Stimulated activated CD4-positive, alpha-beta T cell treated with anti-CD3 and anti-CD28 coated beads, Interleukin-15, amount 100 ng/mL, for 24 hours (primary cell): ENCODE measurements at regions not wholly inside any gene's neighbourhood (a gene's known extent, or its start where the extent isn't known, plus 50 kb on each side); places are given as distances from the start of the nearest gene placed in this dataset.

Source experiments
- DNase-seq: peaks from one replicate; pipeline ENCODE4 v3.0.0-alpha.2; 2020

DNA sequence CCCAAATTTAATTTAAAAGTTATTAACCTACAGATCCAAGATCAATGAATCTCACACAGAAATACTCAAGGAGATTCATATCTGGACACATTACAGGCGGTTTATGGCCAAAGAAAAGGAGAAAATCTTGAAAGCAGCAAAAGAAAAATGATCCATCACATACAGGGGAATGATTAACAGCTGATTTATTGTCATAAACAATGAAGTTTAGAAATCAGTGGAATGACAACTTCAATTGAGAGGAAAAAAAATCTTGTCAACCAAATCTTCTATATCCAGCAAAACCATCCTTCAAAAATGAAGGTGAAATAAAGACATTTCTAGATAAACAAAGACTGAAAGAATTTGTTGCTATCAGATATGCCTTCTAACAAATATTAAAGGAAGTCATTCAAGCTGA, 156.2 kb upstream of the SEMA6D start:
- DNase-seq, result no peak

DNA sequence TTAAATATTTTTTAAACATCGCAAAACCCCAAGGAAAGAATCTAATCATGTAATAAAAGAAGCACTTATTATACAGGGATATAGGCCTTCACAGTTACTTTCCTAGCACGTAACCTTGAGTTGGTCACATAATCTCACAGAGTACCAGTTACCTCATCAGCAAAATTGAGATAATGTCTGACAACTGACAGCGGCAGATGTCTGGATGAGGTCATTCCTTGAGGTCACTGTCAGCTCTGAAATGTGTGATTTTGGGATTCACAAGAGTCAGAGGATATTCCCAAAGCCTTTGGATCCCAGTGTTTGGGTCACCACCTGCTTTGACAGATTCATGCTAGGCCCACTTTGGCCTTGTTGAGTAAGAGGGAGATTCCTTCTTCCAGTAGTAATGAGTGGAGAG, 151.4 kb upstream of the SEMA6D start:
- DNase-seq, result no peak

DNA sequence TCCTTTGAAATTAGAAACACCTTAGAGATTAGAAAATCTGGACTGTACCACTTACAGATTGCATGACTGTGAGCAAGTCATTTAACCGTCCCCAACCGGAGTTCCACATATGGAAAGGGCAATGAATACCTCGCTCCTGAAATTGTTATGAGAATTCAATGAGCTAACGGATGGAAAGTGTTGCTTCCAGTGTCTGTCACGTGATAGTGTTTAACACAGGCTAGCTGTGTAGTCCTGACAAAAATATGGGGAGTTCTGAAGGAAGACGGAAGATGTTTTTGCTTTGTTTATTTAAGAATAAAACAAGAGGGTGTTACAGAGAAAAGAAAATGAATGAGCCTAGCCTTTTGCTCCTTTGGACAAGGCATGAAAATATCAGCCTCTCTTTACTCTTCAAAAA, 150.7 kb upstream of the SEMA6D start:
- DNase-seq, result no peak

DNA sequence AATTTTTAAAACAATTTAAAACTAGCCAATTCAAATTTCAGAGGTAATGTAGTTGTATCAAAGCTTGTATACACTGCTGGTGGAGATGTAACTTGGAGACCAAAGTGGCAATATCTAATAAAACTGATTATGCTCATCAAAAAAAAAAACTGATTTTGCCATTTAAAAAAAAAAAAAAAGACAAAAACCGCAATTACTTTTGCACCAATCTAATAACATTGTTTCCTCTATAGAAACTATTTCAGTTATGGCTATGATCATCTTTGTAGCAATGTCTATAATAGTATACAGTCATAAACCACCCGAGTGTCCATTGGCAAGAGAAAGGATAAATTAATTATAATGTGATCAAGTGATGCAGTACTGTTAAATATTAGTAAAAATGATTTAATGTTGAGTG, 149.3 kb upstream of the SEMA6D start:
- DNase-seq, result no peak

DNA sequence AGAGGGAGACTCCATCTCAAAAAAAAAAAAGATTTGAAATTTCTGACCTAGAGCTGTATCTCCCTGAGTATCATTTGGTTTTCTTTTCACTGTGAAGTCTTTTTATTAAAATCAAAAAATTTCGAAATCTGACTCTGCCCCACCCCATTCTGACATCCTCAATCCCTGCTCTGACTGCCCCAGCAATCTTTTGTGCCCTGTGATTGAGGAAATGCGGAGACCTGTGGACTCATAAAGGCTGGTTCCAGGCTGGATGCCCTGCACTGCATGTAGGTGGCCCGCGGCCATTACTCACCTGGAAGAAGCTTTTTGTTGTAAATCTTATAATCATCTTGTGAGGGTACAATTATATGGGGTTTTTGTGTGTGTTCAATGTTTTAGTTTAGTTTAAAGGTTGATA, 147.3 kb upstream of the SEMA6D start:
- DNase-seq, result no peak

DNA sequence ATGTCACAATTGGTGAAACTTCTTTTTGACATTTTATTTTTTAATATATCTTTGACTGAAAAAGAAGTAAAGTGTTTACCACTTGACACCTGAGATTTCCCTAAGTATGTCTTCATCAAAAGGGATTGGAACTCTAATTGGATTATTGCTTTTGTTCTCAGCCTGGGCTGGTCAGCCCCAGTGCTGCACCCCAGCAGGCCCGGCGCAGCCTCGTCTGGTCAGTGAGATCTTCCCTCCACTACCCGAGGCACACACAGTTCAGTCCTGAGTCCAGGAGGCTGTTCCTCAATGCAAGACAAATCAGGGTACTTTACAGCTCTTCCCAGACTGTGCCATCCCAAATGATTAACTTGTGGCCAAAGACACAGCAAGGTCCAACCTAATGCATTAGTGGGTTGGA, 146.9 kb upstream of the SEMA6D start:
- no peak for DNase-seq

DNA sequence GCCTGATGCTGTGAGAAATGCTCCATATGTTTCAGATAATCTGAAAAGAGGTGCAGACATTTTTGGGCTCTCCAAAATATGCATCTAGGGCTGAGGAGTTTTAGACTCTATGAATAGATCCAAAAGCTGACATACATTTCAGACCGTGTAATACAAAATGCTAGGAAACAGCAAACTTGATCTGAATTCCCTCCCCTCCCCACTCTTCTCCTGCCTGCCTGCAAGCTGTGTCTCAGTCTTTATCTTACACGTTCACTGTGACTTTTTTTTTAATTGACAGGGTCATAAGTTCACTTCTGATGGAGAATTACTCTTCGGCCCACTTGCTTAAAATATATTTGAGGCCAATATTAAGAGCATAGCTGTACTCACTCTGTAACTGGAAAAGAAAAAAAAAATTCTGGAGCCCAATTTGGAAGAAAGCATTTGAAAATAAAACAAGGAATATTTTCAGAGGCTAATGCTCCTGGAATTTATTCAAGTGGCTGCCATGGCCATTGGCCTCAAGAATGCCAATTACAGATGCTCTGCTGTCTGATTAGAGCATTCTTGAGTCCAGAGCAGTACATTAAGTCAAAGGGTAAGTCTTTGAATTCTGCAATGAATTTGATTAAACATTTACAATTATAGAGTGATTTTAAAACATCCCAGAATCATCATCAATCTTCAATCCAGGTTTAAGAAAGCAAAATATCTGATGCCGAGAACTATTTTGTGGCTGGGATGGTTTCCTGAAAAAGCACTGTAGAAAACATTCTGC, 146.2 kb upstream of the SEMA6D start:
- DNase-seq, result no peak

DNA sequence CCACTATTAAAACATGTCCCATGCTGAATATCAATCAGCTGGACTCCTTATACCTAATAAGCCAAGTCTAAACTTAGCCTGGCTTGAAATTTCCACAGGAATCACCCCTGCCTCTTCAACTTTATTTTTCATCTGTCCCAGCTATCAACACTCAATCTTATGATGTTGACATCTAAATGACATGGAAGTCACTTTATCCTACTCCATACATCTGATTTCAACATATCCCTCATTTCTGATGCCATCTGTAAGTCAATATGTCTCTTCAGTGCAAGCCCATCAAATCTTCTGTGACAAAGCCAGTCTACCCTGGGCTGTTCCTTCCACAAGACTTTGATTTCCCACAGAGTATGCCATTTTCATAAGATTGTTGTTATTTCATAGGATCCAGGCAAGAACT, 143.6 kb upstream of the SEMA6D start:
- no peak for DNase-seq

DNA sequence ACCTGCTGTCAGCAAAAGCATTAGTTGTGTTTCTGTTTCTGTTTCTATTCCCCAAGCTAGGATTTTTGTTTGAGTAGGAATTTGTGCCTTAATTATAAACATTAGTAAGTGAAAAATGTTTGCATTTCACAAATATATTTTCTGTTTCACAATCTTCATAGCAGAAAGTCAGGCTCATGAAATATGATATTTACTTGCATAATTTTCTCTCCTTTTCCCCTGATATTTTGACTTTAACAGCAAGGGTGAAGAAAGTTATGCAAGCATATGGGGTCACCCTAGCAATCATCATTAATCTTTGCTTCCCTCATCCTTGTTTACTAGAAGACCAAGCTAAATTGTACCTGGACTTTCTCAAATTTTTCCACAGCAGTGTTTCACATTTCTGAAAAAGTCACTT, 140.3 kb upstream of the SEMA6D start:
- DNase-seq, result no peak

DNA sequence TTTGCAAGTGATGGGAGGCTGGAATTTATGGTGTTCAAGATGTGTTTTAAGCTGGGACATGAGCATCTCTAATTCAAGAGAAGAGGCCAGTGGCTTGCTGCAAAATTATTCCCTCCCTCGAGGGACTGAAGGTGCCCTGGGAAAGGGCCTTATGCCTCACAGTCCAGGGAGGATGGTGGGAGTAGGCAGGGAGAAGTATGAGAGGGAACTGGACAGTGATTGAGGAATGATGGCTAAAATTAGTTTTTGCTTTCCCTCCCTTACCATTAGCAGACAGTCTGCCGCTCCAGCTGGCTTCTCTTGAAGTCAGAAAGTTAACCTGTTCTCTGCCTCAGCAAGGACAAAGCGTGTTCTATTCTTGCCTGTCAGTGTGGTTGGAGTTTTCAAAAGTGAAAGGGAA, 139.8 kb upstream of the SEMA6D start:
- no peak for DNase-seq

DNA sequence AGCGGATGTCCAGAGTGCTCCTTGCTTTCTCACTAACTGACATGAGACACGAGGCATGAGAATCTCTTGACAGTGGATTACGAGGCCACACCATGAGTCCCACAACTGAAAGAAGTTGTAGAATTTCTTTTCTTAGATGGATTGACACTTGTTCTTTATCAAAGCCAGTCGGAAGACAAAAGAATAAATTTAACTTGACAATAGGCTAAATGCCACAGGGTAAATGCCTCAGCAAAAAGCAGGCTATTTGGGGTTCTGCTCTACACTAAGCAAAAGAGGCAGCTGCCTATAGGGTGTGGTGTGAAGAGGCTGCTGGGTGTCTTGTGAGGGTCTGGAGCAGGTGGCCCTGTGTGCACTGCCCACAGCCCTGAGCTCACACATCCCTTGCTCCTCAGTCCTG, 135.1 kb upstream of the SEMA6D start:
- no peak for DNase-seq

DNA sequence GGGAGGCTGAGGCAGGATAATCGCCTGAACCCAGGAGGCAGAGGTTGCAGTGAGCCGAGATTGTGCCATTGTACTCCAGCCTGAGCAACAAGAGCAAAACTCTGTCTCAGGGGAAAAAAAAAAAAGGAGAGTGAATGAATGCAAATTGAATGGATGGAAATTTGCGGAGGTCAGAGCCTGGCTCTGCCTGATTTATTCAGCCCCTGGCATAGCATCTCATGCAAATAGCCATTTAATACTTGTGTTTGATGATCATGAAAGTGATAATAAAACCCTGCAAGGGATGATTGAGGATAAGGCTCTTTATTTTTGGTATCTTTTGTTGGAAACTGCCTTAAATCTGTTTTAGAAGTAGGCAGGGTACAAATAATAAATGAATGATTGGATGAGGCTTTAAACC, 133.0 kb upstream of the SEMA6D start:
- DNase-seq, result no peak

DNA sequence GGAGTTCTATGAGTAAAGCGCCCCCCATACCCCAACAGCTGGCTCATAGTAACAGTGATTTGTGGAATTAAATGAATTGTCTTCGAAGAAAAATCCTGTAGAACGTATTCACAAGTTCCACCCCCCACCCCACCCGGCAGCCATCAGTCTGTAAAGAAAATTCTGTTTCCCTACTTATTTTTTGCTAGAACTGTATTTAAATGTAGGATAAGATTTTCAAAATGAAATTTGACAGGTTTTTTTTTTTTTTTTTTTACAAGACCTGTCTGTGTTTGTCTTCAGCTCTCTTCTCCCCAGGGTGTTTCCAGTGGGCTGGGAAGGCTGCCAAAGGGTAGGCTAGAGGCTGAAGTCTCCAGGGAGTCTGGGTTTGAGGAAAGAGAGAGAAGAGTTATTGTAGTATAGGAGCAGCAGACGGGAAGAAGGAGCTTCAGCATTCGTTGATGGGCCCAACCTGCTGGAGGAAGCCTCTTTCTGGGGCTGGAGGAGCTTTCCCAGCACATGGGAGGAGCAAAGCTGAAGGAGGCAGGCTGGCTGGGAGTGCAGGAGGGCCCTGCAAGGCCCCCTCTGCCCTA, 130.6 kb upstream of the SEMA6D start:
- DNase-seq, result no peak

DNA sequence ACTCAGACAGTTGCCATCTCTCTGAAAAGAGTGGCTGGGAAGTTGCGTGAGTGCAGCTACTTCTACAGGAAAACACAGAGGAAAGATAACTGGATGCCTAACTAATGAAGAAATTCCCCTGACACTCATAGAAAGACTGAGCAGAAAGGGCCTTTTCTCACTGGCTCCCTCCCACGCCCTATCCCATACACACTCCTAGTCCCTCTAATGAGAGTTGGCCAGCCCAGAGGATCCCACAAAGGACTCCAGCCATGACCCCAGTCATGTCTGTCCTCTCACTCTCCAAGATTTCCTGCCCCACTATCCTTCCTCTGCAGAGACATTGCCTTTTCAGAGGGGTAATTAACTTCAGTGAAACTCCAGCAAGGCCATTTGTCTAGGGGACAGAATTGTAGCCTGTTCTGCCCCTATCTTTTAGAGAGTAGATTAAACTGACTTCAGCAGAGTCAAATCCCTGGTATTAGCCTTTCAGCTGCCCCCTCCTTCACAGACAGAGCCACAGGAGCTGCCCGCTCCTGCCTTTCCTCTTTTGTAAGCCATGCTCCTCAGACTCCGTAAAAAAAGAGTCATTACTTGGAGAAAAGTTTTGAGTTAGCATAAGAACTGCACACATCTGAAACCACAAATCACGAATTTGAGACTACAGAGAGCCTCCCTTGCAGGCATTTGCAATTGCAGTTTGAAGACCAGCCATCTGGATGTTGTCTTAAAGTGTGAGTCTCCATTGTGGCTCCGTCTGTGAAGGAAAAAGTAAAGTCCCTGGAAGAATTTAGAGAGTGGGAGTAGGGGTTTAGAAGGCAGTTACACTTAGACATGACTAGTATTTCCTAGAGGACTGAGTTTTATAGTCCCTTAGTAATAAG, 129.1 kb upstream of the SEMA6D start:
- no peak for DNase-seq

DNA sequence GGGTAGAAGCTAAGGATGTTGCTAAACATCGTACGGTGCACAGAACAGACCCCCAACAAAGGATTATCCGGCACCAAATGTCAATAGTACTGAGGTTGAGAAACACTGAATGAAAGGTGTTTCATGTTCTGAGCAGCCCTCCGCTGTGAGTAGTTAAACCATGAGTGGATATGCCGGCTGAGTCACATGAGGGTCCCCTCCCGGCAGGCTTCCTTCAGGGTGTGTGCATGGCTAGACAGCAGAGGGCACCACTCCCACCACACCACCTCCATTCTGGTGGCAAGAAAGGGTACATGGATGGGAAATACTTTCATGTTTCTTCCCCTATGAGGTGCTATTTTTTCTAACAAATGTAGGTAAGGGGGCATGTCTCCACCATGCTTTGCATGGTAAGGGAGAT, 128.3 kb upstream of the SEMA6D start:
- DNase-seq, result no peak

DNA sequence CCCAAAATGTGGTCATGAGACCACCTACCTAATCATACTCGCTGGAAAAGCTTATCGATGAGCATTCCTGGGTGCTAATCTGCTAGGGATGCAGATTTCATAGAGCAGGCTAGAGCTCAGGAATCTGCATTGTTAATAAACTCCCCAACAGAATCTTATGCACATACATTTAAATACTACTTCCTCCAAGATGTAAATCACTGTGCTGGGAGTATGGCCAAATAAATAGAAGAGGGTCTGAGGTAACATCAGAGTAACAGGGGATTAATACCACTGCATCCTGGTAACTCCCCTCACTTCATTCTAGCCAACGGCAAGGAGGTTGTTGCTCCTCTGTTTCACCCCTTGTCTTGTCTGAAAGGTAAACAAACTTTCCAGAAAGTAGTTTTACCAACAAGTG, 118.3 kb upstream of the SEMA6D start:
- no peak for DNase-seq

DNA sequence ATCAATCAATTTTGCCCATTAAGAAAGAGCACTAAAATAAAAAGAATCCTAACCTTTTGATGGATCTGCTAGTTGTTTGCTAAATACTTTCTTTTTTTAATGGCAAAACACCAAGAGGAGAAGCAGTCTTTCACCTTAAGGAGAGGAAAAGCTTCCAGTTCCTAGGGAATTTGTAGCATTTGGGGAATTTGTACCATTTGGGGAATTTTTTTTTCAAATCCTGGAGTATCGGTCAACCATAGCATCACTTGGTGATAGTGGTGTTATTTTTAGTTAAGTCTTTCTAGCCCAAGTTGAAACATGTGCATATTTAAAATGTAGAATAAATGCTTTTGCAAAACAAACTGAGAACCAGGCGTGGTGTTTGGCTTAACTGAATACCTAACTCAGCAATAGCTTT, 117.5 kb upstream of the SEMA6D start:
- DNase-seq, result no peak

DNA sequence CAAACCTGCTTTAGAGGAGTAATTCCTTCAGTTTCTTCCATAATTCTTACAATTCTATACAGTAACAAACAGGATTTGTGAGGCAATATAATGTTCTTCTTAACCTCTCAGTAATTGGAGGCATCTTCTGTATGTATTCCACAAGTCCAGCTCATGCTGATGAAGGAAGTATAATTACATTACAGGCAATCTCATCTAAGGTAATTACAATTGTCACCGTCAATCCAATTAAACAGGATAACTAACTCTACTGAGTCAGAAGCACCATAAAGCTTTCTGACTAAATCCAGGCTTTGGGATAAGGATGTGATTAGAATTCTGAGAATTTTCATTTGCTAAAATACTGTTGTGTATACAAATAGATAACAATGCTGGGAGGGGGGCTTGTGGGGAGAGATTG, 115.2 kb upstream of the SEMA6D start:
- DNase-seq, result no peak

DNA sequence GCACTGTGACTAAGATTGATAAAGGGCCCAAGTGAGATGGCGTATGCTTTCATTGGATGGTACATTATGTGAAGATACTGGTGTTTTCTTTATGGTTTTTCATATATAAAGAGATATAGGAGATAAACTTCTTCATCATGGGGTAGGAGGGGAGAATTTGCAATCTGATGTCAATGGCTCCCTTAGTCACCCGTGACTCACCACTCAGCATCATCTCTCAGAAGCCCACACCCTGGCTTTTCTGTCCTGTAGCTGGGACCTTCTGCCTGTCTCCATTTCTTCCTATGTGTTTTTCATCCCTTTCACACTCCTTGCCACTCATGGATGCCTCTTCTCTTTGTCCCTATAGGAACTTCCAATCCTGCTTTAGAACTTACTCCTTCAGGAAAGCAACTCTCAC, 114.3 kb upstream of the SEMA6D start:
- no peak for DNase-seq

DNA sequence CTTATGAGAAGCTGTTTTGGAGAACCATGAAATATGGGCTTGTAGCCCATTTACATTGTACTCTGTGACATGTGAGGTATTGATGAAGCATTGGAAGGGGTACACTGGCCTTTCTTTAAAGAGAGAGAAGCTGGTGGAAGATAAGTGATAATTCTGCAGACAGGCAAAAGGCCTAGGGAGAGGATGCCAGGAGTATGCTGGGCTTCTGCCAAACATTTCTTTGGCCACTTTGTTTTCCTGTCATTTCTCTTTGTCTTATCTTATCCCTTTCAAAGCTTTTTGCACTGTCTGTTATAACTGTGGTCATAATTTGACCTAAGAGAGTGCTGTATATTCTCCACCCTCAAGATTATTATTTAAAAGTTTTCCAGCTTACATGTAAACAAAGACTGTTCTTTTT, 109.6 kb upstream of the SEMA6D start:
- no peak for DNase-seq

DNA sequence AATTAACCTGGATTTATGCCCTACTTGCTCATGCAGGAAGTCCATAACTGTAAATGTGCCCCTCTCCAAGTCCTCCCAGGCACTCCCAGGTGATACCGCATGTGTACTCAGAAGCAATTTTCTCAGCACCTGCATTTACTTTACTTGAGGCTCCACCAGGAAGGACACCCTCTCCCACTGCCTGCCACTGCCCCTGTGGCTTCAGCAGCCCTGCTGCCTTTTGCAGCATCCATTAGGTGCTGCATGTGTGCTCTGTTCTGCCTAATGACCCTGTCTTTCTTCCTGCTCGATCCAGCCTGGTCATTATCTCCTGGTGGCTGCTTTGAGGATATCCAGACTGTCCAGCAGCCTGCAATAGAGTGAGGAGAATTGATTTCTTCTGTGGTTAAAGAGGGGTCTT, 107.6 kb upstream of the SEMA6D start:
- DNase-seq, result no peak

DNA sequence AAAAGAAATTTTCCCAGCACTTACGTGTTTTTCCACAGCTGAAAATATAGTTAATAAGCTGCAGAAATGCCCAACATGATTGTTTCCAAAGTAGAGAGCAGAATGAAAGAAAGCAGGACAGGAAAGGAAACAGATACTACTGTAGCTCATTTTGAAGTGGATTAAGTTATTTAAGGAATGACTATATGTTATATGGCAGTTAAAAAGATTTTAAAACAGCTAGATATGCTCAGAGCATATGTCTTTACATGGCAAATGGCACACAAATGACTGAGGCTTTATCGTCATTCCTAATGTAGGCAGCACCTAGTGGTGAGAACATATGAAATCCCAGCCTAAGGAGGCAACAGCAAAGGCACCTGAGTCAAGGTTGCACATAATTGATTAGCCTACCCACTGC, 106.6 kb upstream of the SEMA6D start:
- no peak for DNase-seq

DNA sequence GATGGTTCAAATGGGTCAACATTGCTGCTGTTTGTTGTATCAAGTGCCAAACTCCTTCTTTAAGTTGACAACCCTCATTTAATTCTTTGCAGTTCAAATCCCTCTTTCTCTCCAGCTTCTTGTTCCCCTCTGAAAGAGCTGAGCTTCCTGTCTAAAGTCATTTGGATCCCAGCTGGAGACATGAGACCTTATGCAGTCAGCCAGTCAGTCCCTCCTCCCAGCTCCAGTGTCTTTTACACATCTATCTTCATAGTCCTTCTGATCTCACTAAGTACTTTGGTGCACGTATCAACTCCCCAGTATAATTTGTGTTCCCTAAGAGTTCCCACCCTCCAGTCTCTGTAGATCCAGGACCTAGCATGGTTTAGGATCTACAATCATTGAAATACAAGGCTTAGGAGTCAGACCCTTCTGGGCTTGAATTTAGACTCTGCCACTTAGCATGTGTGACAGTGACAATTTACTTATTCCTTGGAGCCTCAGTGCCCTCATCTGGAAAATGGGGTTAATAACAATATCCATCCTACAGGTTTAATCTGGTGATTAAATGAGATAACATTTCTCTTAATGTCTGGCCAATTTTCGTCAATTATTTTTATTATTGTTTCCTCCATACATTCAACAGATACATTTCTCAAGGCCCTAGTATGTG, 102.8 kb upstream of the SEMA6D start:
- DNase-seq, result no peak

DNA sequence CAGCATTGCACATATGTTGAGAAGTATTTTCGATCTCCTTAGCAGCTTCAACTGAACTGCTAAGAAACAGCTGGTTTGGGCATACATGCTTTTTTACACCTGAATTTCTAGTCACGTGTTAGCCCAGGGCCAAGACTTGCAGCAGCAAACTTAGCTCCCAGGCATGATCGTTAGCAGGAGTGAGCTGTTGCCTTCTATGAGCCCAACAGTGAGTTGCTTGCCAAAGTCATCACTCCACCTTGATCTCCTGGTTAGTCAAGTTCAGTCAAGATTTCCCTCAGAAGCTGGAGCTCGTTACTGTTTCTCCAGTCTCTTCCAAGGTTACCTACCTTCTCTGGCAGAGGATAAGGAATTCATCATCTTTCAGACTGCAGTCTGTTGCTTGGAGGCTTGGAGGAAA, 100.4 kb upstream of the SEMA6D start:
- no peak for DNase-seq
